GM19328 (cell line): ENCODE measurements at regions not wholly inside any gene's neighbourhood (a gene's known extent, or its start where the extent isn't known, plus 50 kb on each side); places are given as distances from the start of the nearest gene placed in this dataset.
"Not testable (repeated sequence)": the region's sequence is repeated elsewhere in the genome, so short reads cannot be mapped to it uniquely, and the experiment has no call there.

Source experiments
- ATAC-seq: cut with Tn5 transposase; IDR thresholded peaks from one replicate; pipeline ENCODE4 v1.9.1; 2021; ENCODE audit warnings: mild to moderate bottlenecking, moderate library complexity; ENCODE audit not compliant: unreplicated experiment

GRCh38 chr13:99792079-99792921 is 179.3 kb downstream of the ZIC5 start:
- no peak for ATAC-seq

GRCh38 chr13:99782669-99783068 is 188.9 kb downstream of the ZIC5 start:
- no peak for ATAC-seq

- no peak for ATAC-seq
Measured at GRCh38 chr13:99778500-99778899, 193.1 kb downstream of the ZIC5 start.

GRCh38 chr13:99777873-99778272 is 193.7 kb downstream of the ZIC5 start:
- ATAC-seq: no peak

GRCh38 chr13:99774644-99775043 is 196.9 kb downstream of the ZIC5 start:
- ATAC-seq: no peak

GRCh38 chr13:99768986-99769385 is 202.6 kb downstream of the ZIC5 start:
- ATAC-seq: no peak

- ATAC-seq: no peak
Measured at GRCh38 chr13:99766641-99767045, 204.9 kb downstream of the ZIC5 start.

GRCh38 chr13:99765869-99766268 is 205.7 kb downstream of the ZIC5 start:
- ATAC-seq: no peak

GRCh38 chr13:99760456-99760855 is 211.1 kb downstream of the ZIC5 start:
- ATAC-seq: no peak

- ATAC-seq: no peak
Measured at GRCh38 chr13:99759163-99759552, 212.4 kb downstream of the ZIC5 start.

- ATAC-seq: no peak
Measured at GRCh38 chr13:99758460-99759162, 213.0 kb downstream of the ZIC5 start.

- ATAC-seq: no peak
Measured at GRCh38 chr13:99757756-99758459, 213.7 kb downstream of the ZIC5 start.

- no peak for ATAC-seq
Measured at GRCh38 chr13:99756281-99756680, 215.3 kb downstream of the ZIC5 start.

GRCh38 chr13:99754750-99755149 is 216.8 kb downstream of the ZIC5 start:
- ATAC-seq: not testable (repeated sequence)

GRCh38 chr13:99752373-99752772 is 219.2 kb downstream of the ZIC5 start:
- no peak for ATAC-seq

- no peak for ATAC-seq
Measured at GRCh38 chr13:99751517-99752199, 219.9 kb downstream of the ZIC5 start.

GRCh38 chr13:99750951-99751350 is 220.6 kb downstream of the ZIC5 start:
- ATAC-seq: no peak

GRCh38 chr13:99749271-99750019 is 222.1 kb downstream of the ZIC5 start:
- ATAC-seq: no peak

GRCh38 chr13:99747403-99747710 is 224.2 kb downstream of the ZIC5 start:
- no peak for ATAC-seq

- ATAC-seq: no peak
Measured at GRCh38 chr13:99746637-99747402, 224.7 kb downstream of the ZIC5 start.
